NCI-H187 treated with DMSO at 0.1 percent for 48 hours (cell line): ENCODE measurements at regions not wholly inside any gene's neighbourhood (a gene's known extent, or its start where the extent isn't known, plus 50 kb on each side); places are given as distances from the start of the nearest gene placed in this dataset.
"Not testable (repeated sequence)": the region's sequence is repeated elsewhere in the genome, so short reads cannot be mapped to it uniquely, and the experiment has no call there.

Experiments used
- DNase-seq: peaks from one replicate; lab custom pipeline; 2025; lab: John Stamatoyannopoulos, UW

DNA sequence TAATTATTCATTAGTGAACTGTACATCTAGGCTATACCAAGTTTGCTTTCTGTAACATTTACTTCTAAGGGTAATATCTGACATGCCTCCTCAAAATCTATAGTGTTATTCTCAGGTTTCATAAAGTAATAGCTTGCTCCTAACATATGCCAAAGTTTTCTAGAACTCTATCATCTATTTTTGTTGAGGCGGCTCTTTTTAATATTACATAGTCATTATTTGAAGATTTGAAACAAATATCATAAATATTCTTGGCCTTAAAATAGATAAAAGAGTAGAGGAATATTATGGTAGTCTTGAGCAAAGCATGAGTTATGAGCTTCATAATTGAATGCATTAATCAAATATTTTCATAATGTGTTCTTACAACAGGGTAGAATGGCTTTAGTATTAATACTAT, 327.2 kb upstream of the KCND2 start:
- DNase-seq: no peak

DNA sequence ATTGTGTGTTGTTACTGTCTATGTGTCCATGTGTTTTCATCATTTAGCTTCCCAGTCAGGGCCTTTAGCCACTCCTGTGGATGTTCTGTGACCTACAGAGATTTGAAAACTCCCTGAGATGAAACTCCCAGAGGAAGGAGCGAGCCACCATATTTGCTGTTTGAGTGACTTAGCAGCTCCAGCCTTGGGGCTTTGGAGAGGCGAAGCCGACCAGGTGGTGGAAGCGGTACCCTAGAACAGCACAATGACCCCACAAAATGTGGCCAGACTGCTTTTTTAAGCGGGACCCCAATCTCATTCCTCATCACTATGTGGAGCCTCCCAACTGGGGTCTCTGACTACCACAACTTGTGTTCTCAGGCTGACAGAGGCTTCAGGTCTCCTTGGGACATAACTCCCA, 323.9 kb upstream of the KCND2 start:
- DNase-seq: no peak

DNA sequence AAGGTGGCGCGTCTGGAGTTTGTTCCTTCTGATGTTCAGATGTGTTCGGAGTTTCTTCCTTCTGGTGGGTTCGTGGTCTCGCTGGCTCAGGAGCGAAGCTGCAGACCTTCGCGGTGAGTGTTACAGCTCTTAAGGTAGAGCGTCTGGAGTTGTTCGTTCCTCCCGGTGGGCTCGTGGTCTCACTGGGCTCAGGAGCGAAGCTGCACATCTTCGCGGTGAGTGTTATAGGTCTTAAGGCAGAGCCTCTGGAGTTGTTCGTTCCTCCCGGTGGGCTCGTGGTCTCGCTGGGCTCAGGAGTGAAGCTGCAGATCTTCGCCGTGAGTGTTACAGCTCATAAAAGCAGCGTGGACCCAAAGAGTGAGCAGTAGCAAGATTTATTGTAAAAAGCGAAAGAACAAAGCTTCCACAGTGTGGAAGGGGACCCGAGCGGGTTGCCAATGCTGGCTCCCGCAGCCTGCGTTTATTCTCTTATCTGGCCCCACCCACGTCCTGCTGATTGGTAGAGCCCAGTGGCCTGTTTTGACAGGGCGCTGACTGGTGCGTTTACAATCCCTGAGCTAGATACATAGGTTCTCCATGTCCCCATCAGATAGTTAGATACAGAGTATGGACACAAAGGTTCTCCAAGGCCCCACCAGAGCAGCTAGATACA, 322.5 kb upstream of the KCND2 start:
- not testable (repeated sequence) for DNase-seq

GRCh38 chr7:119951614-119952013, 321.4 kb upstream of the KCND2 start:
- DNase-seq: not testable (repeated sequence)

GRCh38 chr7:119957335-119957734, 315.6 kb upstream of the KCND2 start:
- no peak for DNase-seq

GRCh38 chr7:119959811-119960210, 313.2 kb upstream of the KCND2 start:
- DNase-seq: no peak

GRCh38 chr7:119963654-119964053, 309.3 kb upstream of the KCND2 start:
- DNase-seq: no peak

GRCh38 chr7:119964065-119964464, 308.9 kb upstream of the KCND2 start:
- no peak for DNase-seq

DNA sequence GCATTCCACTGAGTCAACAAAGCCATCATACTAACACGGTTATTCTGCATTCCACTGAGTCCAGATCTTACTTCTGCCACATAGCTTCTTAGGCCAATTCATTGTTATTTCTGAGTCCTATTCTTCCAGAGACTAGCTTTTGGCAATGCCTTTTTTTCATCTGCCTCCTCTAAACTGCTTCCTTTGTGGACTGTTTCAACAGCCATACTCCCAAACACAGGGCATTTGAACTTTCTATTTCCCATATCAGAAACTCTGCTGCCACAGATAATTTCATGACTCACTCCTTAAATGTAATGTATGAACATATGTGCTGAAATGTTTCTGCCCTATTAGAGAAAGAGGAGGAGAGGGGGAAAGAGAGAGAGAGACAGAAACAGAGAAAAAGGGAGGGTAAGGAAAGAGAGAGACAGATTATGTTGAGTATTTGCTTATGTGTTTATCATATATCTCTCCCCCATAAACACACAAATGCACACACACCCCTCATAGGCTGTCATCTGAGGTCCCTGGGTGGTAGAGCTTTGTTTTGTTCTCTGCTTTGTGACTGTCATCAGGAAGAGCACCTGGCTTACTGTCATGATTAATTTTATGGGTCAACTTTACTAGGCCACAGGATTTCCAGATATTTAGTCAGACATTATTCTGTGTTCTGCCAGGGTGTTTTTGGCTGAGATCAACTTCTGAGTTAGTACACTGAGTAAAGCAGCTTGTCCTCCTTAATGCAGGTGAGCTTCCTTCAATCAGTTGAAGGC, 308.0 kb upstream of the KCND2 start:
- DNase-seq: no peak

- DNase-seq: no peak
These were observed 305.8 kb upstream of the KCND2 start for GRCh38 chr7:119967221-119967620.

- DNase-seq: not testable (repeated sequence)
These were observed 304.6 kb upstream of the KCND2 start for GRCh38 chr7:119968411-119968810.

DNA sequence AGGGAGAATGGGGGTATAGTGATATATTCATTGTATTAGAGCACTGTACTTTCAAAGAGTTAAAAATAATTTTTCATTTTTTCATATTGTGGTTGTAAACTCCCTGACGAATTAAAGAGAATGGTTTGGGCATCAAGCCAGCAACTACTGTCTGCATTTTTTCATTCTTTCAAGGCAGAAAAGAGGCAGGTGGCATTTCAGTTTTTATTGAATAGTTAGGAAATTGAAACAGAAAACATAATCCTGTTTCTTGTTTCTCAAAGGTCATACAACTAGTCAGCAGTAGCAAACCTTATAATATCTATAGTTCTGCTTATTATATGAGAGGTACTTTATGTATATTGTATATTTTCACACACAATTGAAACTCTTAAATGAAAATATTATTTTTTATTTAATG, 303.9 kb upstream of the KCND2 start:
- no peak for DNase-seq

GRCh38 chr7:119969763-119970162, 303.2 kb upstream of the KCND2 start:
- DNase-seq: no peak

DNA sequence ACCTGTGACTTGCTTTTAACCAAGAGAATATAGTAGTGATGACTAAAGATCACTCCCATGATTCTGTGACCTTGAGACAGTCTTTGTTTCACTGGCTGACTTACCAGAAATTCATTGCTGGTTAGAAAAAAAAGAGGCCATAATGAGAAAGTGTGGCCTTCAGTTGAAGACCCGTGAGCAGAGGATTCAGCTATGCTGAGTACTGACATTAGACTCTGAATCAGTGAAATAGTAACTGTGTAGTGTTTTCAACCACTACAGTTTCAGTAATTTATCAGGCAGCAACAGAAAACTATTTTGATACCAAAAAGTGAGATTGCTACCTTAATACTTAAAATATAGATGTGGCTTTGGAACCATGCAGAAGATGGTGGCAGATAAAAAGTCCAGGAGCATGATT, 298.0 kb upstream of the KCND2 start:
- no peak for DNase-seq

DNA sequence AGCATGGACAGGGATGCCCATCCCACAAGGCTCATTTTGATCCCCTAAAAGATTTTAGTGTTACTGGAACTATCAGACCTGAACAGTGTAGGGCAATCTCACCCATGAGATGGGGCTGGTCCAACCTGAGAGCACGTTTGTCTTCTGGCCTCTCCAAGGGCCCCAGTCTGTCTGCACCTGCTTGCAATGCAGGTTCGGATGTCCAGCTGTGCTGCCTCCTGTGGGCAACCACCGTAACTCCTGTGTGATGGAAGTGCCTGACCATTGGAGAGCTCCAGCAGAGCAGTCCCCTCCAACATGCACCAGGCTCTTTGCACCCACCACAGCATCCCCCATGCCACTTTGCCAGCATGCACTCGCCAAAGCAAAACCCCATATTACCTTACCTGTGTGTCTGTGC, 290.1 kb upstream of the KCND2 start:
- DNase-seq: no peak

DNA sequence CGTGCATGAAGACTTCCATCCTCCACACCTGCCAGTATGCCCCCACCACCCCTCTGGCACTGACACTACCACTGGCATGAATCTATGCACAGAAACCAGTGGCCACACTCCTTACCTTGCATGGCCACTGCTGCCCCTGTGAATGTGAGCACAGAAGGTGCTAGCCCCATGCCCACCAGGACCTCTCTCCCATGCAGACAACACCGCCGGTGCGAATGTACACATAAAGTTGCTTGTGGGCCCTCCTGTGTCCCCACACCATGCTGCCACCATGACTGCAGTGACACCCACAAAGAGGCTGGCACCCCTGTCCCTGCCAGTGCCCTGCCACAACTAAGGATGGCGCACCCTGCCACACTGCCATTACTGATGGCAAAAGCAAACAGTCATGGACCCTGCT, 289.5 kb upstream of the KCND2 start:
- DNase-seq: no peak

DNA sequence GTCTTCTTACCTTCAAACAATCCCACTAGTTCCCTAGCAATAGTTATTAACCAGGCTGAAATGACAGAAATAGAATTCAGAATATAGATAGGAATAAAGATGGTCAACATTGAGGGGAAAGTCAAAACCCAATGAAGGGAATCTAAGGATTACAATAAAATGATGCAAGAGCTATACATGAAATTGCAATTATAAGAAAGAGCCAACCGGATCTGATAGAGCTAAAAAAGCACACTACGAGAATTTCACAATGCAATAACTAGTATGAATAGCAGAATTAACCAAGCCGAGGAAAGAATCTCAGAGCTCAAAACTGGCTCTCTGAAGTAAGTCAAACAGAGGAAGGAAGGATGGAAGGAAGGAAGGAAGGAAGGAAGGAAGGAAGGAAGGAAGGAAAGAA, 288.7 kb upstream of the KCND2 start:
- no peak for DNase-seq

DNA sequence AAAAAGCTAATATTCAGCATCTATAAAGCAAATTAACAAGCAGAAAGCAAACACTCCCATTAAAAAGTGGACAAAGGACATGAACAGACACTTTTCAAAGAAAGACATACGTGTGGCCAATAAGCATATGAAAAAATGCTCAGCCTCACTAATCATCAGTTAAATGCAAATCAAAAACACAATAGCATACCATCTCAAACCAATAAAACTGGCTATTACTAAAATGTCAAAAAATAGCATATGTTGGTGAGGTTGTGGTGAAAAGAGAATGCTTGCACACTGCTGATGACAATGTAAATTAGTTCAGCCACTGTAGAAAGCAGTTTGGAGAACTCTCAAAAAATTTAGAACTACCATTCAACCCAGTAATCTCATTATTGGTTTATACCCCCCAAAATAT, 284.6 kb upstream of the KCND2 start:
- no peak for DNase-seq

DNA sequence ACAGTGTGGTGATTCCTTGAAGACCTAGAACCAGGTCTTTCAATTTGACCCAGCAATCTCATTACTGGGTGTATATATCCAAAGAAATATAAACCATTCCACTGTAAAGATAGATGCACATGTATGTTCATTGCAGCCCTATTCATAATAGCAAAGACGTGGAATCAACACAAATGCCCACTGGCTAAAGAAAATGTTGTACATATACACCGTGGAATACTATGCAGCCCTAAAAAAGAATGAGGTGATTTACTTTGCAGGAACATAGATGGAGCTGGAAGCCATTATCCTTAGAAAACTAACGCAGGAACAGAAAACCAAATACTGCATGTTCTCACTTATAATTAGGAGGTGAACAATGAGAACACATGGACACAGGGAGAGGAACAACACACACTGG, 278.0 kb upstream of the KCND2 start:
- DNase-seq: no peak

- DNase-seq: no peak
These were observed 276.3 kb upstream of the KCND2 start for GRCh38 chr7:119996634-119997033.

GRCh38 chr7:119999738-120000475, 273.1 kb upstream of the KCND2 start:
- no peak for DNase-seq

DNA sequence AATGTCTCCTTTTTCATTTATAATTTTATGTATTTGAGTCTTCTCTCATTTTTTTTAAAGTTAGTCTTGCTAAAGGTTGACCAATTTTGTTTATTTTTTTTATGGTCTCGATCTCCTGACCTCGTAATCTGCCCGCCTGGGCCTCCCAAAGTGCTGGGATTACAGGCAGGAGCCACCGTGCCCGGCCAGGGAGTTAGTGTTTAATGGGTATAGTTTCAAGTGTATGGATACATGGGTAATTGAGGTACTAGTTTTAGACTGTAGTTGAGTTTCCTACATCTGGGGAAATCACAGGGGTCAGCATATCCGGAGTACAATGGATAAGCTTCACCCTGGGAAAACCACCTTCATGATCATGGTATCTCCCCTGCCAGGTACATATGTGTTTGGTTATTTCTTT, 267.3 kb upstream of the KCND2 start:
- DNase-seq: no peak

- not testable (repeated sequence) for DNase-seq
These were observed 258.7 kb upstream of the KCND2 start for GRCh38 chr7:120014301-120014700.
